GM12864 (cell line): ENCODE measurements at regions not wholly inside any gene's neighbourhood (a gene's known extent, or its start where the extent isn't known, plus 50 kb on each side); places are given as distances from the start of the nearest gene placed in this dataset.
A peak's percentile ranks its signal among the peaks of the same experiment; 100 is the strongest.
"Not testable (repeated sequence)": the region's sequence is repeated elsewhere in the genome, so short reads cannot be mapped to it uniquely, and the experiment has no call there.

ENCODE experiments used
- DNase-seq: peaks from one replicate; pipeline ENCODE4 v3.0.0-alpha.2; 2011; ENCODE audit warnings: low read depth
- H3K4me3 ChIP-seq: 2 replicates; pipeline ENCODE4 v1.5.1; 2011; ENCODE audit warnings: mild to moderate bottlenecking, low read depth, low read length, control low read depth
- TF ChIP-seq, protein P1 (sequence below): IDR thresholded peaks from 2 replicates; pipeline ENCODE4 v1.5.1; 2011; ENCODE audit warnings: low read depth, mild to moderate bottlenecking, moderate library complexity, low read length, control low read depth, inconsistent platforms; ENCODE audit errors: missing control alignments

DNA sequence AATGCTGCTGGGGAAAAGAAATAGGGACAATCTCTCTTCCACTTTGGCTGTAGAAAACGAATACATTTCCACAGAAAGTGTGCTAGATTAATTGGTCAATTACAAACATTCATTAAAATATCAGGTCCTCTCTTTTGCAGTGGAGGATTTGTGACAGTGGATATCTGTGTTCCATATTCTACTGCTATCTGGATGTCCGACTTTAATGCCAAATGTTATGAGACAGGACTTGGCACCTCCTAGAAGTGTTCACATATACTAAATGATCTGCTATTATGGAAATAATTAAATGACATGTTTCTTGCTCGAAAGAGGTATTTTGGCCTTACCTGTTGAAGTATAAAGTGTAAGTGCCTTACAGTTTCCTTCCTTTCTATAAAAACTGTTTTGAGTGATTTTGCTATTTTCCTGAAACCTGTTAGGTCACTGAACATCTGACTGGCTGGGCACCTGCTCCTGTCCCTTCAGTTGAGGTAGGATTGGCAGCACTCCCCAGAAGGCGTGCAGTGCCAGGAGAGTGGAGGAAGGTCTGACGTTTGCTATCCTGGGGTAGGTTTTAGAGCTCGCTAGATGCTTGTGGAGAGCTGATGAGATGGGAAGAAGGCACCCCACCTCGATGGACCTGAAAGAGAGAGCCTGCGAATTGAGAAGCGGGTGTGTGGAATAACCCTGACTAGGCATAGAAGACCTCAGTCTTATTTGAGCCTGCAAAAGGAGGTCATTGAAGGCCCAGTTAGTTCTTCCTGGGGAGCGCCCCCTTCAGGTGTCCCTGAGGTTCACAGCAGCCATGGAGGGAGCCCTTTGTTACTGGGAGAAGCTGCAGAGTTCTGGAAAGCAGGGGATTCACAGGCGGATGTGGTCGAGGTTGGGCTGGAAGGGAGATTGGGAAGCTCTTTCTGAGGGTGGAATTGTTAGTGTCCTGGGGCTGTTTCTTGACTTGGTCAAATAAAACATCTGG is 159.4 kb upstream of the ZNF267 start:
- TF ChIP-seq, protein P1, sequence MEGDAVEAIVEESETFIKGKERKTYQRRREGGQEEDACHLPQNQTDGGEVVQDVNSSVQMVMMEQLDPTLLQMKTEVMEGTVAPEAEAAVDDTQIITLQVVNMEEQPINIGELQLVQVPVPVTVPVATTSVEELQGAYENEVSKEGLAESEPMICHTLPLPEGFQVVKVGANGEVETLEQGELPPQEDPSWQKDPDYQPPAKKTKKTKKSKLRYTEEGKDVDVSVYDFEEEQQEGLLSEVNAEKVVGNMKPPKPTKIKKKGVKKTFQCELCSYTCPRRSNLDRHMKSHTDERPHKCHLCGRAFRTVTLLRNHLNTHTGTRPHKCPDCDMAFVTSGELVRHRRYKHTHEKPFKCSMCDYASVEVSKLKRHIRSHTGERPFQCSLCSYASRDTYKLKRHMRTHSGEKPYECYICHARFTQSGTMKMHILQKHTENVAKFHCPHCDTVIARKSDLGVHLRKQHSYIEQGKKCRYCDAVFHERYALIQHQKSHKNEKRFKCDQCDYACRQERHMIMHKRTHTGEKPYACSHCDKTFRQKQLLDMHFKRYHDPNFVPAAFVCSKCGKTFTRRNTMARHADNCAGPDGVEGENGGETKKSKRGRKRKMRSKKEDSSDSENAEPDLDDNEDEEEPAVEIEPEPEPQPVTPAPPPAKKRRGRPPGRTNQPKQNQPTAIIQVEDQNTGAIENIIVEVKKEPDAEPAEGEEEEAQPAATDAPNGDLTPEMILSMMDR: peak; percentile 66
- H3K4me3 ChIP-seq: peak overlapping the region; percentile 97
- DNase-seq: no peak

DNA sequence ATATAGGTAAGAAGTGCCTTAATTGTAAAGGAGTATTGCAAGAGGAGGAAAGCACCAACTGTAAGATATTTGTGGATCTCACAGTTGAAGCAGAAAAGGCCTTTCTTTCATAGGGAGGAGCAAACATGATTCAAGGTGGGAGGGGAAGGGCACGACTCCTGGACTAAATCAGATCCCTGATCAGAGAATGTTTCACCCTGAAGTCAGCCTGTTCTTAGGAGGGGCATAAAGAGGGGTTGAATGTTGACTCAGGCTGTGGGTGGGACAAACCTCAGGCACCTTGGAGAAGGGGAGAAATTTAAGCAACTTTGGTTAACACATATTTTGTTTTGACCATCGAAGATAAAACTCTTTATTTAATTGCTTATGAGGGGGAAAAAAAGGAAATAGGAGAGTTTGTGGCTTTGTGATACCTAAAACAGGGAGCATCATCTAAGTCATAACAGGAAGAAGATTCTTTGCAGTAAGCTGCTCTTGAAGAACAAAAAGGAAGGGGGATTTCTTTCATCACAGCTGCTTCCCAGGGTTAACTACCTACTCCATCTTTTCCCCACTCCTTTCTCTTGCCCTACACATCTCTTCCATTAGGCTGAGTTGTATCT is 158.6 kb upstream of the ZNF267 start:
- peak overlapping the region; percentile 97; the same call in 1 of the 2 replicates for H3K4me3 ChIP-seq
- DNase-seq: no peak
- TF ChIP-seq, protein P1: no peak

DNA sequence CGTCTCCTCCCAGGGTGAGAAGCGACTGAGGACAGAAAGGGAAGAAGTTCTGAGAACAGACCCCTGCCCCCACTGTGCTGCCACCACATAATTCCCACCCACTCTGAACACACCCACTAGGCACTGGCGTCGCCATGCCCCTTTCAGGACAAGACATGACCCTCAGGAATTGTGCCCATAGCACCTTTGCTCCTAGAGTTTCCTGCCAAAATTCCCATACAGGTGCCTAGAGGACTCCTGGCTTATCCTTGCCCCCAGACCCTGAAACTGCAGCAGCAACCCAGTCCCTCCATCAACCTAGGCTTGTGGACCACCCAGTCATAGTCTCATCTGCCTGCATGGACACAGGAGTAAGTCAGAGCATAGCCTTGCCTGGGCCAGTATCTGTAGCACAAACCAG is 157.7 kb upstream of the ZNF267 start:
- no peak for DNase-seq
- TF ChIP-seq, protein P1: no peak
- H3K4me3 ChIP-seq: no peak overlapping the region

DNA sequence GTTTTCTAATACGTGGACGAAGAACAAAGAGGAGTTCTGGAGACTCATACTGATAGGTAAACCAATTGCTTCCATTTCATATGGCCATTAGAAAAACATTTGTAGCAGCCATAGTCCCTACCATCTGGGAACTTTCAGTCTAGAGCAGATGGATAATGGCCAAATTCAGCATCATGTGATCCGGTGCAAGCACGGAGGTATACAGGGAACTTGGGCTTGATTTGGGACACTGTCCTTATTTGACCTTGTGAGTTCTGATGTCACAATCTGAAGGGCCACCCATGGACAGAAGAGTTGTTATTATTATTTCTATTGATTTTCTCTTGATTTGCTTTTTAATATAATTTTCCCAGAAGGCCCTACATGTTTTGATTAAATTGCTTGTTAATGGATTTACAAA is 154.6 kb upstream of the ZNF267 start:
- TF ChIP-seq, protein P1: no peak
- no peak overlapping the region for H3K4me3 ChIP-seq
- DNase-seq: no peak

DNA sequence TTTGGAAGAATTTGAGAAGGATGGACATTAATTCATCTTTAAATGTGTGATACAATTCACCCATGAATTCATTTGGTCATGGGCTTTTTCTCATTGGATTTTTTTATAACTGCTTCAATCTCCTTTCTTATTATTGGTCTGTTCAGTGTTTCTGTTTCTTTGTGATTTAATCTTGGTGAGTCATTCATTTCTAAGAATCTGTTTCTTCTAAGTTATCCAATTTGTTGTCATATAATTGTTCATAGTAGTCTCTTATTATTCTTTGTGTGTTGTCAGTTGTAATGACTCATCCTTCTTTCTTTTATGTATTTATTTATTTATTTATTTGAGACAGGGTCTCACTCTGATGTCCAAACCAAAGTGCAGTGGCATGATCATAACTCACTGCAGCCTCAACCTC is 146.1 kb upstream of the ZNF267 start:
- DNase-seq: no peak
- no peak overlapping the region for H3K4me3 ChIP-seq
- TF ChIP-seq, protein P1: no peak

DNA sequence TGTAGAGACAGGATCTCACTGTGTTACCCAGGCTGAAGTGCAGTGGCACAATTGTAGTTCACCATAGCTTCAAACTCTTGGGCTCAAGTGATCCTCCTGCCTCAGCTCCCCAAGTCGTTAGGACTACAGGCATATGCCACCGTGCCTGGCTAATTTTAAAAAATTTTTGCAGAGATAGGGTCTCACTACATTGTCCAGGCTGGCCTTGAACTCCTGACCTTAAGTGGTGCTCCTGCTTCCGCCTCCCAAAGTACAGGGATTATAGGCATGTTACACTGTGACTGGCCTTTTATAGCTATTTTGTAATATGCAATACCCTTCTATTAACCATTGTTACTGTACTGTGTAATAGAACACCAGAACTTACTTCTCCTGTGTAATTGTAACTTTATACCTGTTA is 139.3 kb upstream of the ZNF267 start:
- H3K4me3 ChIP-seq: no peak overlapping the region
- TF ChIP-seq, protein P1: no peak
- DNase-seq: no peak

DNA sequence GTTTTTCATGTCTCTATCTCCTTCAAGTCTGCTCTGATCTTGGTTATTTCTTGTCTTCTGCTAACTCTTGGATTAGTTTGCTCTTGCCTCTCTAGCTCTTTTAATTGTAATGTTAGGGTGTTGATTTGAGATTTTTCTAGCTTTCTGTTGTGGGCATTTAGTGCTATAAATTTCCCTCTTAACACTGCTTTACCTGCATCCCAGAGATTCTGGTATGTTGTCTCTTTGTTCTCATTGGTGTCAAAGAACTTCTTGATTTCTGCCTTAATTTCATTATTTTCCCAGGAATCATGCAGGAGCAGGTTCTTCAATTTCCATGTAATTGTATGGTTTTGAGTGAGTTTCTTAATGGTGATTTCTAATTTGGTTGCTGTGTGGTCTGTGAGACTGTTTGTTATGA is 128.5 kb upstream of the ZNF267 start:
- not testable (repeated sequence) for H3K4me3 ChIP-seq, DNase-seq
